Upper lobe of right lung (tissue), 1 donor: ENCODE measurements at regions not wholly inside any gene's neighbourhood (a gene's known extent, or its start where the extent isn't known, plus 50 kb on each side); places are given as distances from the start of the nearest gene placed in this dataset.
A peak's percentile ranks its signal among the peaks of the same experiment; 100 is the strongest.

ENCODE experiments used
- ATAC-seq: fragments of 200-7000 bp; cut with Tn5 transposase; one replicate; pipeline ENCODE4 v1.9.1; 2020; ENCODE audit warnings: mild to moderate bottlenecking, moderate library complexity
- DNase-seq: peaks from one replicate; pipeline ENCODE4 v3.0.0-alpha.2; 2020
- H3K27ac ChIP-seq: fragments of 200-600 bp; one replicate; pipeline ENCODE4 v1.8.0; 2022
- H3K27me3 ChIP-seq: fragments of 200-600 bp; one replicate; pipeline ENCODE4 v1.8.0; 2022; ENCODE audit warnings: mild to moderate bottlenecking
- H3K36me3 ChIP-seq: fragments of 200-600 bp; one replicate; pipeline ENCODE4 v1.8.0; 2022
- H3K4me1 ChIP-seq: fragments of 200-600 bp; one replicate; pipeline ENCODE4 v1.8.0; 2022
- H3K4me3 ChIP-seq: fragments of 200-600 bp; one replicate; pipeline ENCODE4 v1.8.0; 2022; ENCODE audit warnings: mild to moderate bottlenecking
- H3K9me3 ChIP-seq: fragments of 200-600 bp; one replicate; pipeline ENCODE4 v1.8.0; 2022
- intact Hi-C: fragments of 100-400 bp; cut with DNase I; formaldehyde crosslinking; loops from one replicate; pipeline ENCODE4 v1.11.0; 2022
- TF ChIP-seq, protein P1 (sequence below): fragments of 200-600 bp; IDR thresholded peaks from one replicate; pipeline ENCODE4 v1.8.0; 2022; ENCODE audit warnings: antibody characterized with exemption
- donor health status: DM: no; HTN: yes; CAD: no; lungs with severe emphysema.

DNA sequence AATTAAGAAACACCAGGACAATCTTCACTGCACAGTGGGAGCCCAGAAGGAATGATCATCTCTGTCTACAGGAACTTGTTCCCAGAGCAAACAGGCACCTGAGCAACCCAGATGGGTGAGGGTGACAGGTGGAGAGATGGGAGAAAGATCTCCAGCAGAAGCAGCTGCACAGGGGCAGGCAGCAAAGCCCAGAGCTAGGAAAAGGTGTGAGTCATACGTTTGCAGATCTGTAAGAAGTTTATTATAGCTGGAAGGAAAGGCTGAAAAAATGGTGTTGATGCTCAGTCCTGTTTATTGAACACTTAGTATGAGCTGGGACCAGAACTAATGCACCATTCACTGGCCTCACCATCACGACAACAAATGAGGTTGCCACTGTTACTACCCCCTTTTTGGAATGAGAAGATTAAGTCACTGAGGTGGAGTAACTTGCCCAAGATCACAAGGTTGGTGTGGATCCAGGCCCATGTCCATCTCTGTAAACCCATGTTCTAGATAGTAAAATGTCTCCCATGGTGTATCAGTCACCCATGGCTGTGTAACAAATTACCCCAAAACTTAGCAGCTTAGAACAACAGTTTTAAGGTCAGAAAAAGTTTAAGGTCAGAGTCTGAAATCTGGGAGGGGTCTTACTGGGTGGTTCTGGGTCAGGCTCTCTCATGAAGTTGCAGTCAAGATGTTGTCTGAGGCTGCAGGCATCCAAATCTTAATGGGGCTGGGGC is 506.9 kb downstream of the RPS24 start:
- intact Hi-C loops = no loop called here
- no peaks in the 10 kb centered on the region for H3K27me3 ChIP-seq
- H3K4me3 ChIP-seq = no peak overlapping the region
- H3K4me1 ChIP-seq = peaks cover 33% of the 10 kb centered on the region
- no peaks in the 10 kb centered on the region for H3K9me3 ChIP-seq
- H3K36me3 ChIP-seq = no peaks in the 10 kb centered on the region
- DNase-seq (no peak), ATAC-seq (no peak)
- TF ChIP-seq, protein P1, sequence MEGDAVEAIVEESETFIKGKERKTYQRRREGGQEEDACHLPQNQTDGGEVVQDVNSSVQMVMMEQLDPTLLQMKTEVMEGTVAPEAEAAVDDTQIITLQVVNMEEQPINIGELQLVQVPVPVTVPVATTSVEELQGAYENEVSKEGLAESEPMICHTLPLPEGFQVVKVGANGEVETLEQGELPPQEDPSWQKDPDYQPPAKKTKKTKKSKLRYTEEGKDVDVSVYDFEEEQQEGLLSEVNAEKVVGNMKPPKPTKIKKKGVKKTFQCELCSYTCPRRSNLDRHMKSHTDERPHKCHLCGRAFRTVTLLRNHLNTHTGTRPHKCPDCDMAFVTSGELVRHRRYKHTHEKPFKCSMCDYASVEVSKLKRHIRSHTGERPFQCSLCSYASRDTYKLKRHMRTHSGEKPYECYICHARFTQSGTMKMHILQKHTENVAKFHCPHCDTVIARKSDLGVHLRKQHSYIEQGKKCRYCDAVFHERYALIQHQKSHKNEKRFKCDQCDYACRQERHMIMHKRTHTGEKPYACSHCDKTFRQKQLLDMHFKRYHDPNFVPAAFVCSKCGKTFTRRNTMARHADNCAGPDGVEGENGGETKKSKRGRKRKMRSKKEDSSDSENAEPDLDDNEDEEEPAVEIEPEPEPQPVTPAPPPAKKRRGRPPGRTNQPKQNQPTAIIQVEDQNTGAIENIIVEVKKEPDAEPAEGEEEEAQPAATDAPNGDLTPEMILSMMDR = no peak
- H3K27ac ChIP-seq = no peak overlapping the region

DNA sequence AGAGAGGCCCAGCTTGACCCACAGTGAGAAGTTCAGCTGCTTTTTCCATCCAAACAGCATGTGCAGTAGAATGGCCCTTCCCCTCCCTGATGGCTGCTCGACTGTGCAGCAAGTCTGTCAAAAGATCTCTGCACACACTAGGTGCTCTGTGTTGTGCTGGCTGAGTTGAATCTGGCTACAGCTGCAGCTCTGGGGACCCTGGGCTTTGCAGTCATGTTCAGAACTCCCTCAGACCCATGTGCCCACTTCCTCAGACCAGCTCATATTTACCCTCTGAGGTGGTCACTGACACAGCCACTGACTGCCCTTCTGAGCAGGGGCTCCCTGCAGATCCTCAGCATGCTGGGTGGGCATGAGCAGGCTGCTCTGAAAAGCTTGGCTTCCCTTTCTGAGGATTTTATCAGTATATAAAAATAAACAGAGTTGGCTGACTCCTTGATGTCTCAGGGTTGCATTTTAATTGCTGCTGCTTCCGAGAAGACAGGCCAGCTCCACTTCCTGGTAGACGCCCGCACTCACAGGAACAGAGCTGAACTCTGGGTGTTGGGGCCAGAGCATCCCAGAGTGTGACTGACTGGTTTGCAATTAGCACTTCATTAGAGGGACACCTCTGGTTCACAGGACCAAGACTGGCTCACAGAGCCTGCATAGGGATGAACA is 507.9 kb downstream of the RPS24 start:
- H3K36me3 ChIP-seq = no peaks in the 10 kb centered on the region
- no peaks in the 10 kb centered on the region for H3K27me3 ChIP-seq
- H3K27ac ChIP-seq = no peak overlapping the region
- peaks cover 33% of the 10 kb centered on the region for H3K4me1 ChIP-seq
- ATAC-seq (peak; percentile 67), DNase-seq (no peak)
- intact Hi-C loops = no loop called here
- no peak overlapping the region for H3K4me3 ChIP-seq
- TF ChIP-seq, protein P1 = no peak
- no peaks in the 10 kb centered on the region for H3K9me3 ChIP-seq

DNA sequence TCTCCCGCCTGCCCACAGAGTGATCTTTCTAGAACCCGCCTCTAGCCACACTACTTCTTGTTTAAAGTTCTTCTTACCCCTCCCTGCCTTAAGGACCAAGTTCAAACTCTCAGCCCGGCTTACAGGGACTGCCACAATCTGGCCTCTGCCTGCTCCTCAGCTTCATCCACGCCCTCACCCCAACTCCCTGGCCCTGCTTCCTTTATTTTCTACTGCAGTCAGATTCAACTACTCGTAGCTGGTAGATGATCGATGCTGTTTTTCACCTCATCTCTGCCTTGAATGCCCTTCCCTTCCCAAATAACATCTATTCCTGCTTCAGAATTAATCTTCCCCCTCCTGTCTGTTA is 508.5 kb downstream of the RPS24 start:
- Histone ChIP-seq H3K4me1 (peaks cover 33% of the 10 kb centered on the region), H3K27me3 (no peaks in the 10 kb centered on the region), H3K4me3 (no peak overlapping the region), H3K9me3 (no peaks in the 10 kb centered on the region), H3K36me3 (no peaks in the 10 kb centered on the region), H3K27ac (peak overlapping the region; percentile 40)
- no peak for ATAC-seq
- intact Hi-C loops = no loop called here
- DNase-seq = no peak
- TF ChIP-seq, protein P1 = no peak

DNA sequence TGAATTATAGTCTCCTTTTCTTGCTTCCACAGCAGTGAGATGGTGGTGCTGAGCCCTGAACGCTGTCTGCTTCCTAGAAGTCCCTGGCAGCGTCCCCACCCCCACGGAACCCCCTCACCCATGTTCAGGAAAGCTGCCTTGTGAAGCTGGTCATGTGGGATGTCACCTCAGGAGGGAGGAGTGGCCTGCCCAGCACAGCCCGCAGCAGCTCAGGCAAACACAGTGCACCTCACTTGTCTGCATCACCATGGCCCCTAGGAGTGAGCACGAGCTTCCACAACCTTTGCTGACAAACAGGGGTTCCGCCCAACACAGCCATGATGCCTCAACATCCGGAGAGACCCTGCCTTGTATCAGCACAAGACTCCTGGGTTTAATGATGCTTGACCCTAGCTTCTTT is 508.9 kb downstream of the RPS24 start:
- H3K27me3 ChIP-seq = no peaks in the 10 kb centered on the region
- H3K36me3 ChIP-seq = no peaks in the 10 kb centered on the region
- ATAC-seq (no peak), DNase-seq (no peak)
- no peak overlapping the region for H3K4me3 ChIP-seq
- H3K27ac ChIP-seq = peak overlapping the region; percentile 40
- intact Hi-C loops = no loop called here
- TF ChIP-seq, protein P1 = no peak
- peaks cover 33% of the 10 kb centered on the region for H3K4me1 ChIP-seq
- H3K9me3 ChIP-seq = no peaks in the 10 kb centered on the region

DNA sequence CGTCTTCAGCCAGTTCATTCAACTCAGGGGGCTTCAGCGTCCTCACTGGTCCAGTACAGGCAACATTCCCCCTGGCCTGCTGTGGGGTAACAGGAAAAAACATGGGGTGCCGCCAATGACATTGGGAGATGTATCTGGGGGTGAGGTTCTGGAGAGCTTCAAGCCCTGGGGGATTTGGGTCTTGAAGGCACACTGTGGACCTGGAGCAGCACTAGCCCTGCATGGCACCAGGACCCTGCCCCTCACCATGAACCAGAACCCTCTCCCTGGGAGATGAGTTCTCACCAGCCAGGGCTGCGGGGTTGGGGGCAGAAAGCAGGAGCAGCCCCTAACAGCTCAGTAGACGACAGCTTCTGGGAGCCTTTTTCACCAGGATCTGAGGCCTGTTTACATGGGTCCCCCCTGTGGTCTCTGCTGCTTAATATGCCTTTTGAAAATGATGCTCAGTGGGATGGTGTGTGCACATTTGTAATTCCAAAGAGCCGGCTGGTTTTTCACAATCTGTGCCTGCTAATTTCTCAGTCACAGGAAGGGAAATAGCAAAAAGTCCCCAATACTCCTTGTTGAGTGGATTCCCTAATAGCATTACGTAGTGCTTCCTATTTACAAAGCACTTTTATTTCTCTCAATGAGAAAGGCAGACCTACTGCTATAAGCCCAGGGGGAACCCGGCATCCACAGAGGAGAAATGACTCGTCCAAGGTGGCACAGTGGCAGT is 509.5 kb downstream of the RPS24 start:
- no peak for ATAC-seq
- no peaks in the 10 kb centered on the region for H3K27me3 ChIP-seq
- no peaks in the 10 kb centered on the region for H3K36me3 ChIP-seq
- peaks cover 33% of the 10 kb centered on the region for H3K4me1 ChIP-seq
- intact Hi-C loops = no loop called here
- no peaks in the 10 kb centered on the region for H3K9me3 ChIP-seq
- no peak overlapping the region for H3K4me3 ChIP-seq
- DNase-seq = no peak
- TF ChIP-seq, protein P1 = no peak
- H3K27ac ChIP-seq = peak overlapping the region; percentile 40
